ENCODE measurements at regions not wholly inside any gene's neighbourhood (a gene's known extent, or its start where the extent isn't known, plus 50 kb on each side); places are given as distances from the start of the nearest gene placed in this dataset.

DNA sequence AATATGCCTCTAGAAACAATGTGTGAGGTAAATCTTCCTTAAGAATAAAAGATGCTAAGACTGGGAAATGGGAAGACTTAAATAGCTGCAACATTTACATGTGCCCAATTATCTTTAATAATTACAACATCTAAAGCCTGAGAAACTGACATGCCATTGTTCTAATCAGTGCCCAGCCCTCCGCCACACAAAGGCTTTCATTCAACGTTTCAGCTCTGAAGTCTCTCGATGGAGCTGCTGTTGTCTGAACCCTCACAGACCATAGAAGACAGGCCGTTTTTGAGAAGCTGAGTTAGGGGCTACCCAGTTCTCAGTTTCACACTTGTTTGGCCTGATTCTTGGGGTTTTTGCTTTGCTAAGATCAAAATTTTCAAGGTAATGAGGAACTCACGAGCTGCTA lies 315.4 kb upstream of the CHST9 start:
- no peak for DNase-seq (ENCODE audit: low read depth)
- Histone ChIP-seq H3K4me1 (ENCODE audit: insufficient read depth, low read length) (no peaks in the 10 kb centered on the region), H3K9ac (ENCODE audit: low read length) (no peak overlapping the region), H3K79me2 (ENCODE audit: insufficient read depth, low read length) (no peaks in the 10 kb centered on the region), H3K4me2 (ENCODE audit: low read length) (no peak overlapping the region), H3K27ac (ENCODE audit: low read depth, low read length) (no peak overlapping the region), H3K4me3 (ENCODE audit: insufficient read depth, low read depth, low read length) (no peak overlapping the region), H4K20me1 (ENCODE audit: insufficient read depth, low read length) (no peaks in the 10 kb centered on the region), H3K36me3 (ENCODE audit: insufficient read depth, low read length) (no peaks in the 10 kb centered on the region), H3K27me3 (ENCODE audit: insufficient read depth, low read length) (no peaks in the 10 kb centered on the region), H3K9me3 (ENCODE audit: insufficient read depth, low read depth, low read length) (no peaks in the 10 kb centered on the region), H2AFZ (ENCODE audit: low read depth, low read length) (no peak overlapping the region)
- no peaks in the 10 kb centered on the region for H3K27me3 Mint-ChIP-seq (ENCODE audit: low read depth, unreplicated experiment)
- H3K36me3 Mint-ChIP-seq (ENCODE audit: low read depth, unreplicated experiment) = no peaks in the 10 kb centered on the region
- no peak overlapping the region for H3K27ac Mint-ChIP-seq (ENCODE audit: unreplicated experiment)
- TF ChIP-seq CTCF (IDR thresholded peaks at IDR 0.05; ENCODE audit: insufficient read depth, low read depth, low read length) = no peak
- no peak for TF ChIP-seq EZH2 (IDR thresholded peaks at IDR 0.05; ENCODE audit: insufficient read depth, low read length)
- no peaks in the 10 kb centered on the region for H3K9me3 Mint-ChIP-seq (ENCODE audit: unreplicated experiment)
- no peaks in the 10 kb centered on the region for H3K4me1 Mint-ChIP-seq (ENCODE audit: low read depth, unreplicated experiment)
- no peak overlapping the region for H3K4me3 Mint-ChIP-seq (ENCODE audit: unreplicated experiment)
- FAIRE-seq = no peak

DNA sequence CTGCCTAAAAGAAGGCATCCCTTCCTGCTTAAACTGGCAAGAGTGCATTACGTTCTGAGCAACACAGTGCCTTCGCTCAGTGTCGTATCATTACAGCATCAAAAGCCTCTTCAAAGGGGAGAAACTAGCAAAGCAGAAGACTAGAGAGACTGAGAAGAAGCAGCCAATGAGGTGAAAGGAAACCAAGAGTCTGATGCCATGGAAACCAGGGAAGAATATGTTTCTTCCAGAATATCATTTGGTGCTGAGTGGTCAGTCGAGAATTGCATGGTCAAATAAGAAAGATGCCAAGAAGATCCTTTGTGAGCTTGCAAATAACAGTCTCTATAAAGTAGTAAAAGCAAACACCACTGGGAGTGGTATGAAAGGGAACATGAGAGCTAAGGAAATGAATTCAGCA lies 312.1 kb upstream of the CHST9 start:
- TF ChIP-seq EZH2 (IDR thresholded peaks at IDR 0.05; ENCODE audit: insufficient read depth, low read length) (no peak), CTCF (IDR thresholded peaks at IDR 0.05; ENCODE audit: insufficient read depth, low read depth, low read length) (no peak)
- Mint-ChIP-seq H3K4me3 (ENCODE audit: unreplicated experiment) (no peak overlapping the region), H3K27ac (ENCODE audit: unreplicated experiment) (no peak overlapping the region), H3K27me3 (ENCODE audit: low read depth, unreplicated experiment) (no peaks in the 10 kb centered on the region), H3K9me3 (ENCODE audit: unreplicated experiment) (no peaks in the 10 kb centered on the region), H3K4me1 (ENCODE audit: low read depth, unreplicated experiment) (peaks cover under 1% of the 10 kb centered on the region), H3K36me3 (ENCODE audit: low read depth, unreplicated experiment) (no peaks in the 10 kb centered on the region)
- no peak overlapping the region for H3K27ac ChIP-seq (ENCODE audit: low read depth, low read length)
- H3K27me3 ChIP-seq (ENCODE audit: insufficient read depth, low read length) = no peaks in the 10 kb centered on the region
- DNase-seq (ENCODE audit: low read depth) (no peak), FAIRE-seq (no peak)
- no peaks in the 10 kb centered on the region for H4K20me1 ChIP-seq (ENCODE audit: insufficient read depth, low read length)
- H3K9ac ChIP-seq (ENCODE audit: low read length) = no peak overlapping the region
- H3K36me3 ChIP-seq (ENCODE audit: insufficient read depth, low read length) = no peaks in the 10 kb centered on the region
- H3K79me2 ChIP-seq (ENCODE audit: insufficient read depth, low read length) = no peaks in the 10 kb centered on the region
- H3K9me3 ChIP-seq (ENCODE audit: insufficient read depth, low read depth, low read length) = no peaks in the 10 kb centered on the region
- no peak overlapping the region for H2AFZ ChIP-seq (ENCODE audit: low read depth, low read length)
- H3K4me3 ChIP-seq (ENCODE audit: insufficient read depth, low read depth, low read length) = no peak overlapping the region
- H3K4me2 ChIP-seq (ENCODE audit: low read length) = no peak overlapping the region
- no peaks in the 10 kb centered on the region for H3K4me1 ChIP-seq (ENCODE audit: insufficient read depth, low read length)

DNA sequence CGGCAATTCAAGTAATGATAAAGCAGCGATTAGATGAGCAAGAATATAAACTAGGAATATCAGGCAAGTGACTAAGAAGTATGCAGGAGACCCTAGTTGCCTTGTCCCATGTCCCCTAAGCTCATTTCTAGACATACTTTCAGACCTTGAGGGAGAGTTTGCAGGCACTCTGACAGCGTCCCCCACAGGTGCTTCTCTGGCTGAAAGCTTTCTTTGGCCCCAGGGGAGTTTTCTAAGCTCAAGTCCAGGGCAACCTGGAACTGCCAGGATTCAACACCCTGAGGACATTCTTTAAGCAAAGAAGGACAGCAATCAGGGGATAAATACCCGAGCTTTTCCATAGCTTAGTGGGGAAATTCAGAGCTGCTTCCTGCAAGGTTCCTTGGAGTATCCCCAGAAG lies 308.1 kb upstream of the CHST9 start:
- H3K27ac ChIP-seq (ENCODE audit: low read depth, low read length) = no peak overlapping the region
- FAIRE-seq = no peak

More for the DNA sequence above, 308.1 kb upstream of the CHST9 start:
- TF ChIP-seq CTCF (IDR thresholded peaks at IDR 0.05; ENCODE audit: insufficient read depth, low read depth, low read length) (no peak), EZH2 (IDR thresholded peaks at IDR 0.05; ENCODE audit: insufficient read depth, low read length) (no peak)
- peaks cover 17% of the 10 kb centered on the region for H3K4me1 Mint-ChIP-seq (ENCODE audit: low read depth, unreplicated experiment)
- peaks cover 3% of the 10 kb centered on the region for H3K9me3 Mint-ChIP-seq (ENCODE audit: unreplicated experiment)
- no peak overlapping the region for H3K9ac ChIP-seq (ENCODE audit: low read length)
- H3K27ac Mint-ChIP-seq (ENCODE audit: unreplicated experiment) = no peak overlapping the region
- H3K9me3 ChIP-seq (ENCODE audit: insufficient read depth, low read depth, low read length) = no peaks in the 10 kb centered on the region
- no peaks in the 10 kb centered on the region for H3K36me3 Mint-ChIP-seq (ENCODE audit: low read depth, unreplicated experiment)
- H3K4me3 ChIP-seq (ENCODE audit: insufficient read depth, low read depth, low read length) = no peak overlapping the region
- no peaks in the 10 kb centered on the region for H4K20me1 ChIP-seq (ENCODE audit: insufficient read depth, low read length)
- no peaks in the 10 kb centered on the region for H3K79me2 ChIP-seq (ENCODE audit: insufficient read depth, low read length)
- no peak overlapping the region for H3K4me2 ChIP-seq (ENCODE audit: low read length)
- H2AFZ ChIP-seq (ENCODE audit: low read depth, low read length) = no peak overlapping the region
- no peak for DNase-seq (ENCODE audit: low read depth)
- no peaks in the 10 kb centered on the region for H3K36me3 ChIP-seq (ENCODE audit: insufficient read depth, low read length)
- no peaks in the 10 kb centered on the region for H3K27me3 ChIP-seq (ENCODE audit: insufficient read depth, low read length)
- H3K4me1 ChIP-seq (ENCODE audit: insufficient read depth, low read length) = no peaks in the 10 kb centered on the region
- no peaks in the 10 kb centered on the region for H3K27me3 Mint-ChIP-seq (ENCODE audit: low read depth, unreplicated experiment)
- no peak overlapping the region for H3K4me3 Mint-ChIP-seq (ENCODE audit: unreplicated experiment)

Measured in astrocyte (in vitro differentiated cells and primary cell).